ENCODE measurements at regions not wholly inside any gene's neighbourhood (a gene's known extent, or its start where the extent isn't known, plus 50 kb on each side); places are given as distances from the start of the nearest gene placed in this dataset.

DNA sequence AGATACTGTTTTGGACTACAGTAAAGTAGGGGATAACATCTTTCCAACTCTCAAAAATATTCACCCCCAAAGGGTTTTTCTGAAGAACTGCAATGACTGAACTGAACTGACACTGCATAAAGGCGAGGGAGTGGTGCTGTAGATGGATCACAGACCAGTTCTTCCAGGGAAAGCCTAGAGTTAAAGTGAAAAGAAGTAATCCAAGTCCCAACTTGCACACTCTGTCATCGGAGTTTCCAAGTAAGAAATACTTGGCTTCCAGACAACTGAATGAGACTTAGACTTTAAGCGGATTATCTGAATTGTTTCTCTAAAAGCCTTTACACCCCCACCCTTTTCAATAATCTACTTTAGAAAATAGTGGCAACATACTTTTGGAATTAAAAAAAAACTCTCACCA lies 134.1 kb upstream of the PREP start:
- TF ChIP-seq, protein P1, sequence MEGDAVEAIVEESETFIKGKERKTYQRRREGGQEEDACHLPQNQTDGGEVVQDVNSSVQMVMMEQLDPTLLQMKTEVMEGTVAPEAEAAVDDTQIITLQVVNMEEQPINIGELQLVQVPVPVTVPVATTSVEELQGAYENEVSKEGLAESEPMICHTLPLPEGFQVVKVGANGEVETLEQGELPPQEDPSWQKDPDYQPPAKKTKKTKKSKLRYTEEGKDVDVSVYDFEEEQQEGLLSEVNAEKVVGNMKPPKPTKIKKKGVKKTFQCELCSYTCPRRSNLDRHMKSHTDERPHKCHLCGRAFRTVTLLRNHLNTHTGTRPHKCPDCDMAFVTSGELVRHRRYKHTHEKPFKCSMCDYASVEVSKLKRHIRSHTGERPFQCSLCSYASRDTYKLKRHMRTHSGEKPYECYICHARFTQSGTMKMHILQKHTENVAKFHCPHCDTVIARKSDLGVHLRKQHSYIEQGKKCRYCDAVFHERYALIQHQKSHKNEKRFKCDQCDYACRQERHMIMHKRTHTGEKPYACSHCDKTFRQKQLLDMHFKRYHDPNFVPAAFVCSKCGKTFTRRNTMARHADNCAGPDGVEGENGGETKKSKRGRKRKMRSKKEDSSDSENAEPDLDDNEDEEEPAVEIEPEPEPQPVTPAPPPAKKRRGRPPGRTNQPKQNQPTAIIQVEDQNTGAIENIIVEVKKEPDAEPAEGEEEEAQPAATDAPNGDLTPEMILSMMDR (conservative IDR thresholded peaks at IDR 0.05; ENCODE audit: low read length), result no peak
- TF ChIP-seq EZH2phosphoT487 (IDR thresholded peaks at IDR 0.05; ENCODE audit: borderline replicate concordance, low read depth, low read length), result no peak

Data from OCI-LY7 (cell line).